Upper lobe of left lung (tissue), 4 donors: ENCODE measurements at regions not wholly inside any gene's neighbourhood (a gene's known extent, or its start where the extent isn't known, plus 50 kb on each side); places are given as distances from the start of the nearest gene placed in this dataset.

Source experiments
- CTCF ChIP-seq, 6 experiments: fragments of 450-650 bp in 4 of 6; fragments of 200-600 bp in 2 of 6; sonication (generic) in 2 of 6; IDR thresholded peaks; one replicate each; pipeline ENCODE4 v1.5.1; 2016 to 2019; ENCODE audit warnings: antibody characterized with exemption in 6 of 6
- POLR2AphosphoS5 ChIP-seq, 2 donors: sonication (generic); formaldehyde crosslinking; IDR thresholded peaks; one replicate each; pipeline ENCODE4 v1.5.1; 2017; ENCODE audit warnings: antibody characterized with exemption in 2 of 2

GRCh38 chr17:71633391-71633849 is 487.4 kb upstream of the SOX9 start:
- peak in 1 of 2 donors; percentile 62 for TF ChIP-seq POLR2AphosphoS5 (IDR thresholded peaks at IDR 0.05)
- no peak for TF ChIP-seq CTCF (IDR thresholded peaks at IDR 0.05)
